H1 (cell line): ENCODE measurements at regions not wholly inside any gene's neighbourhood (a gene's known extent, or its start where the extent isn't known, plus 50 kb on each side); places are given as distances from the start of the nearest gene placed in this dataset.

Experiments used
- CTCF ChIA-PET: fragments of 300-600 bp; sonication (Branson Sonifier 250); formaldehyde crosslinking; loops from one replicate; lab custom pipeline; 2021; ENCODE audit not compliant: partially characterized antibody; lab: Charles Lee
- POLR2A ChIA-PET: fragments of 300-600 bp; sonication (Branson Sonifier 250); formaldehyde crosslinking; loops from one replicate; lab custom pipeline; 2021; ENCODE audit warnings: inconsistent platforms; ENCODE audit not compliant: partially characterized antibody; lab: Charles Lee
- DNase-seq, 2 experiments: peaks; one replicate each; pipeline versions ENCODE4 v3.0.0 to v3.0.0-alpha.2; 2010 to 2022; ENCODE audit warnings: low spot score in 2 of 2, low read depth in 1 of 2, mixed read lengths in 1 of 2
- FAIRE-seq: peaks from 2 replicates; lab custom pipeline; 2011; peaks lifted over from hg19 to GRCh38; lab: Jason Lieb, UNC
- H2AFZ ChIP-seq: 2 replicates; pipeline ENCODE4 v1.8.1; 2012; ENCODE audit warnings: low read length, inconsistent platforms
- H2AK5ac ChIP-seq: 2 replicates; pipeline ENCODE4 v1.6.1; 2013; ENCODE audit warnings: low read depth, low read length
- H2BK120ac ChIP-seq: replicated peaks from 2 replicates; pipeline ENCODE3; 2013; ENCODE audit warnings: low read depth, low read length, inconsistent platforms
- H2BK12ac ChIP-seq: 2 replicates; pipeline ENCODE4 v1.6.1; 2013; ENCODE audit warnings: low read depth, low read length
- H2BK15ac ChIP-seq: 2 replicates; pipeline ENCODE4 v1.6.1; 2013; ENCODE audit warnings: low read length
- H2BK20ac ChIP-seq: 2 replicates; pipeline ENCODE4 v1.6.1; 2013; ENCODE audit warnings: low read length
- H2BK5ac ChIP-seq: 2 replicates; pipeline ENCODE4 v1.6.1; 2013; ENCODE audit warnings: low read depth, low read length
- H3K14ac ChIP-seq: 2 replicates; pipeline ENCODE4 v1.6.1; 2013; ENCODE audit warnings: inconsistent platforms; ENCODE audit not compliant: insufficient read length
- H3K18ac ChIP-seq: 2 replicates; pipeline ENCODE4 v1.6.1; 2013; ENCODE audit warnings: low read length; ENCODE audit errors: extremely low read depth
- H3K23ac ChIP-seq: 2 replicates; pipeline ENCODE4 v1.6.1; 2013; ENCODE audit warnings: inconsistent platforms; ENCODE audit not compliant: insufficient read length
- H3K23me2 ChIP-seq: 2 replicates; pipeline ENCODE4 v1.6.1; 2013; ENCODE audit warnings: low read depth, low read length
- H3K27ac ChIP-seq: 2 replicates; pipeline ENCODE4 v1.6.1; 2011; ENCODE audit warnings: low read depth, low read length, inconsistent platforms
- H3K27me3 ChIP-seq, 4 experiments: replicated peaks in 1 of 4; 1 replicate in 1 of 4; 2 replicates in 3 of 4; pipeline versions ENCODE4 v1.6.1 to v1.8.1; 2011 to 2013; ENCODE audit warnings: low read length in 3 of 4, mild to moderate bottlenecking in 3 of 4, inconsistent platforms in 2 of 4, mixed read lengths in 2 of 4, moderate library complexity in 1 of 4; ENCODE audit not compliant: control insufficient read depth in 3 of 4, insufficient read depth in 3 of 4; ENCODE audit errors: extremely low read depth in 1 of 4
- H3K36me3 ChIP-seq, 4 experiments: 2 replicates each; pipeline versions ENCODE4 v1.6.1 to v1.8.1; 2011 to 2013; ENCODE audit warnings: mild to moderate bottlenecking in 4 of 4, low read length in 3 of 4, moderate library complexity in 2 of 4, control low read depth in 1 of 4, inconsistent platforms in 1 of 4; ENCODE audit not compliant: insufficient read depth in 4 of 4, control insufficient read depth in 2 of 4
- H3K4ac ChIP-seq: replicated peaks from 2 replicates; pipeline ENCODE3; 2013; ENCODE audit warnings: low read length, low read depth, mixed read lengths, inconsistent platforms; ENCODE audit not compliant: insufficient read length
- H3K4me1 ChIP-seq, 4 experiments: replicated peaks in 1 of 4; 1 replicate in 1 of 4; 2 replicates in 3 of 4; pipeline versions ENCODE4 v1.6.1 to v1.8.1; 2011 to 2013; ENCODE audit warnings: low read length in 3 of 4, inconsistent platforms in 2 of 4, mixed read lengths in 1 of 4; ENCODE audit not compliant: insufficient read depth in 4 of 4, control insufficient read depth in 3 of 4
- H3K4me2 ChIP-seq, 2 experiments: 2 replicates each; pipeline versions ENCODE4 v1.6.1 to v1.8.1; 2011 to 2013; ENCODE audit warnings: low read depth in 2 of 2, low read length in 2 of 2, control low read depth in 1 of 2, inconsistent platforms in 1 of 2, mild to moderate bottlenecking in 1 of 2; ENCODE audit not compliant: insufficient read depth in 1 of 2
- H3K4me3 ChIP-seq, 4 experiments: fragments of 200-600, 300-600 bp in 1 of 4; sonication (generic), shearing (Covaris generic), sonication (Bioruptor Twin) in 1 of 4; 2 replicates each; pipeline versions ENCODE4 v1.5.1 to v1.8.1; 2011 to 2016; ENCODE audit warnings: low read length in 4 of 4, low read depth in 3 of 4, control low read depth in 2 of 4, inconsistent platforms in 2 of 4, mild to moderate bottlenecking in 2 of 4, mixed read lengths in 1 of 4, moderate library complexity in 1 of 4; ENCODE audit not compliant: insufficient read depth in 2 of 4; ENCODE audit errors: extremely low read depth in 1 of 4
- H3K56ac ChIP-seq: replicated peaks from 2 replicates; pipeline ENCODE3; 2013; ENCODE audit warnings: low read depth, mild to moderate bottlenecking, mixed read lengths, low read length, inconsistent platforms; ENCODE audit not compliant: insufficient read length
- H3K79me1 ChIP-seq: 2 replicates; pipeline ENCODE4 v1.6.1; 2013; ENCODE audit warnings: low read depth, low read length, control low read depth
- H3K79me2 ChIP-seq, 2 experiments: 2 replicates each; pipeline versions ENCODE4 v1.6.1 to v1.8.1; 2012 to 2013; ENCODE audit warnings: low read length in 2 of 2, mild to moderate bottlenecking in 2 of 2, inconsistent platforms in 1 of 2; ENCODE audit not compliant: insufficient read depth in 2 of 2, control insufficient read depth in 1 of 2
- H3K9ac ChIP-seq, 4 experiments: replicated peaks in 1 of 4; 1 replicate in 1 of 4; 2 replicates in 3 of 4; pipeline versions ENCODE4 v1.6.1 to v1.8.1; 2011 to 2013; ENCODE audit warnings: low read depth in 3 of 4, low read length in 3 of 4, control low read depth in 2 of 4, mild to moderate bottlenecking in 2 of 4, moderate library complexity in 2 of 4, inconsistent platforms in 1 of 4; ENCODE audit errors: extremely low read depth in 1 of 4
- H3K9me3 ChIP-seq, 2 experiments: 2 replicates each; pipeline versions ENCODE4 v1.6.1 to v1.8.1; 2012 to 2013; ENCODE audit warnings: mild to moderate bottlenecking in 2 of 2, moderate library complexity in 2 of 2, control low read depth in 1 of 2, inconsistent platforms in 1 of 2, low read depth in 1 of 2, low read length in 1 of 2, mixed read lengths in 1 of 2; ENCODE audit not compliant: insufficient read depth in 2 of 2
- H4K20me1 ChIP-seq, 2 experiments: replicated peaks in 1 of 2; 2 replicates each; pipeline versions ENCODE3 to v1.8.1; 2011 to 2013; ENCODE audit warnings: inconsistent platforms in 2 of 2, low read length in 2 of 2, mild to moderate bottlenecking in 1 of 2; ENCODE audit not compliant: insufficient read depth in 2 of 2, control insufficient read depth in 1 of 2
- H4K5ac ChIP-seq: 2 replicates; pipeline ENCODE4 v1.6.1; 2013; ENCODE audit warnings: low read length, low read depth, mixed read lengths, inconsistent platforms; ENCODE audit not compliant: insufficient read length
- H4K8ac ChIP-seq: 2 replicates; pipeline ENCODE4 v1.8.0; 2013; ENCODE audit warnings: mild to moderate bottlenecking, moderate library complexity, low read length, inconsistent platforms; ENCODE audit not compliant: insufficient read depth; ENCODE audit errors: extremely low read depth
- H4K91ac ChIP-seq: replicated peaks from 2 replicates; pipeline ENCODE3; 2013; ENCODE audit warnings: low read length, mixed read lengths, inconsistent platforms; ENCODE audit not compliant: insufficient read length
- ATF2 ChIP-seq: IDR thresholded peaks from 2 replicates; pipeline ENCODE4 v1.6.1; 2012; ENCODE audit warnings: low read length, inconsistent platforms
- BRCA1 ChIP-seq: IDR thresholded peaks from 2 replicates; pipeline ENCODE4 v1.6.1; 2012; ENCODE audit warnings: low read depth, low read length, improper control_type of control experiment
- CBX5 ChIP-seq: fragments of 300-800, 300-1000 bp; sonication (generic); IDR thresholded peaks from 2 replicates; pipeline ENCODE4 v1.7.1; 2016; ENCODE audit warnings: antibody characterized with exemption, low read length, low read depth
- CEBPB ChIP-seq: IDR thresholded peaks from 2 replicates; pipeline ENCODE4 v1.6.1; 2012; ENCODE audit warnings: low read depth, low read length
- CHD2 ChIP-seq: IDR thresholded peaks from 2 replicates; pipeline ENCODE4 v1.6.1; 2012; ENCODE audit warnings: low read length, improper control_type of control experiment
- EGR1 ChIP-seq: IDR thresholded peaks from 2 replicates; pipeline ENCODE4 v1.6.1; 2011; ENCODE audit warnings: low read depth, low read length, borderline replicate concordance
- JUND ChIP-seq: IDR thresholded peaks from 2 replicates; pipeline ENCODE4 v1.6.1; 2011; ENCODE audit warnings: mild to moderate bottlenecking, improper control_type of control experiment, low read length
- KDM5A ChIP-seq: fragments of 200-600 bp; IDR thresholded peaks from 2 replicates; pipeline ENCODE4 v1.7.1; 2012; ENCODE audit warnings: mild to moderate bottlenecking, low read length, inconsistent platforms, mixed read lengths
- TAF1 ChIP-seq: IDR thresholded peaks from 2 replicates; pipeline ENCODE4 v1.6.1; 2011; ENCODE audit warnings: mild to moderate bottlenecking, low read depth, low read length
- USF2 ChIP-seq: IDR thresholded peaks from 2 replicates; pipeline ENCODE4 v1.6.1; 2011; ENCODE audit warnings: low read length, improper control_type of control experiment
- YY1 ChIP-seq: IDR thresholded peaks from 2 replicates; pipeline ENCODE4 v1.6.1; 2011; ENCODE audit warnings: low read depth, mild to moderate bottlenecking, low read length
- ZNF274 ChIP-seq: IDR thresholded peaks from 2 replicates; pipeline ENCODE4 v1.7.0; 2012; ENCODE audit warnings: low read length, borderline replicate concordance; ENCODE audit errors: extremely low read depth
- WGBS, 2 experiments: shearing (Covaris generic) in 1 of 2; methylation state at CpG; one replicate each; pipeline versions ENCODE4 v1.1.6 to v1.1.7; 2013 to 2015; ENCODE audit warnings: low lambda C conversion rate in 2 of 2, mixed read lengths in 2 of 2, inconsistent platforms in 1 of 2, low coverage in 1 of 2, missing lambda C conversion rate in 1 of 2; ENCODE audit not compliant: insufficient replicate concordance in 2 of 2, insufficient coverage in 1 of 2, insufficient read length in 1 of 2; ENCODE audit errors: extremely low coverage in 1 of 2, missing lambda C conversion rate in 1 of 2; 5-methylcytosine and 5-hydroxymethylcytosine counted together

GRCh38 chr2:5203134-5203755, 488.9 kb upstream of the SOX11 start:
- Histone ChIP-seq H2BK15ac (no peak overlapping the region), H3K9me3 (no peaks in the 10 kb centered on the region), H3K56ac (no peak overlapping the region), H3K18ac (no peak overlapping the region), H2BK5ac (no peak overlapping the region), H4K91ac (no peak overlapping the region), H3K4ac (no peak overlapping the region), H2BK20ac (no peak overlapping the region), H3K4me2 (peak overlapping the region in 1 of 2 experiments; percentile 21; a peak in 1 of 4 replicates), H3K27me3 (no peaks in the 10 kb centered on the region; a peak in 1 of 7 replicates), H4K8ac (no peak overlapping the region), H2AK5ac (no peak overlapping the region), H4K20me1 (no peaks in the 10 kb centered on the region), H2BK12ac (no peak overlapping the region), H2BK120ac (no peak overlapping the region), H3K36me3 (no peaks in the 10 kb centered on the region), H3K9ac (no peak overlapping the region), H4K5ac (no peak overlapping the region), H3K79me2 (no peaks in the 10 kb centered on the region), H3K23ac (no peak overlapping the region), H3K4me3 (no peak overlapping the region), H3K79me1 (no peaks in the 10 kb centered on the region), H3K14ac (no peak overlapping the region), H3K23me2 (no peaks in the 10 kb centered on the region), H3K27ac (no peak overlapping the region), H2AFZ (peak overlapping the region; percentile 93; the same call in 1 of the 2 replicates), H3K4me1 (0 out of 7 replicates have a peak, but pooled peaks cover 0 to 2% (median 0%) of the 10 kb centered on the region in 4 experiments)
- WGBS, 2 experiments = 90% methylated on average over 5 of the region's 5 CpGs; no CpG with 5 or more reads in 1 of the 2 experiments
- no peak for DNase-seq
- ChIA-PET POLR2A (no interaction called here), CTCF (interaction anchor here (0.9 kb wide), 2 partner anchors 9 to 82 kb away, joined by 3 to 7 read pairs; no protein-coding TSS in a partner anchor)
- no peak for FAIRE-seq
- TF ChIP-seq EGR1 (no peak), TAF1 (no peak), CEBPB (no peak), BRCA1 (no peak), JUND (no peak), USF2 (no peak), ATF2 (no peak), CHD2 (no peak), KDM5A (no peak), YY1 (no peak), ZNF274 (no peak), CBX5 (no peak)
